ENCODE measurements at regions not wholly inside any gene's neighbourhood (a gene's known extent, or its start where the extent isn't known, plus 50 kb on each side); places are given as distances from the start of the nearest gene placed in this dataset.
"Not testable (repeated sequence)": the region's sequence is repeated elsewhere in the genome, so short reads cannot be mapped to it uniquely, and the experiment has no call there.

DNA sequence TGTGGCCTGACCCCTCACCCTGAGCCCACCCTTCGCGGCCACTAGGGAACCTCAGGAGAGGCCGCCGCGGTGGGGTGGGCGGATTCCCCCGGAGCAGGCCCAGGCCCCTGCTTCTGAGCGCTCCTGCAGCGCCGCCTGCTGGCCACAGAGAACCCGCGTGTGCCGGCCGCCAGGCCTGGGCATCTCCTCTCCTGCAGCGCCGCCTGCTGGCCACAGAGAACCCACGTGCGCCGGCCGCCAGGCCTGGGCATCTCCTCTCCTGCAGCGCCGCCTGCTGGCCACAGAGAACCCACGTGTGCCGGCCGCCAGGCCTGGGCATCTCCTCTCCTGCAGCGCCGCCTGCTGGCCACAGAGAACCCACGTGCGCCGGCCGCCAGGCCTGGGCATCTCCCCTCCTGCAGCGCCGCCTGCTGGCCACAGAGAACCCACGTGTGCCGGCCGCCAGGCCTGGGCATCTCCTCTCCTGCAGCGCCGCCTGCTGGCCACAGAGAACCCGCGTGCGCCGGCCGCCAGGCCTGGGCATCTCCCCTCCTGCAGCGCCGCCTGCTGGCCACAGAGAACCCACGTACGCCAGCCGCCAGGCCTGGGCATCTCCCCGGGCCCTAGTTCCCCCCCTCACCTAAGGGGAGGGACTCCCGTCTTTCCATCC lies 126.1 kb downstream of the METRNL start:
- H3K9me3 ChIP-seq; intact Hi-C loops (cut with DNase I); H3K4me3 ChIP-seq; H3K27ac ChIP-seq; H3K36me3 ChIP-seq (ENCODE audit: insufficient read depth in 1 of 2, low read depth in 1 of 2); ATAC-seq; H3K4me1 ChIP-seq; H3K27me3 ChIP-seq (ENCODE audit: insufficient read depth in 3 of 3, low read length in 2 of 3): not testable (repeated sequence)
- 34 to 52% (median 42%) methylated on average over 6 to 28 of the region's 50 CpGs for WGBS, 3 donors
- peak; percentile 71 to 83 for DNase-seq
- peak; percentile 59 for TF ChIP-seq CTCF (IDR thresholded peaks at IDR 0.05)

DNA sequence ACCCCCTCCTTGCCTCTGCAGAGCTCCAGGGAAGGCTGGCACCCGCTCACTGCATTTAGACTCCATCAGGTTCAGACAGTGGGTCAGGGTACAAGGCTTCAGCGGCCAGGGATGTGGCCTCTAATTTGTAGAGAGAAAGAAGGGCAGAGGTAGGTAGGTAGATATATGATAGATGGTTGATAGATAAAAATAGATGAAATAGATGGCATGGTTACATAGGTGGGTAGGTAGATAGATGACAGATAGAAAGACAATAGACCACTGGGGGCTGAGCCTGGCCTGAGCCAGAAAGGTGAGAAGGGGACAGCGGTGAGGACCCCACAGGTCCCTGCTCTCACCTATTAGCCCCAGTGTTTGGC lies 126.6 kb downstream of the METRNL start:
- H3K4me3 ChIP-seq; H3K9me3 ChIP-seq; ATAC-seq; H3K27me3 ChIP-seq (ENCODE audit: insufficient read depth in 3 of 3, low read length in 2 of 3); H3K4me1 ChIP-seq; H3K36me3 ChIP-seq (ENCODE audit: insufficient read depth in 1 of 2, low read depth in 1 of 2); DNase-seq; intact Hi-C loops (cut with DNase I); H3K27ac ChIP-seq: not testable (repeated sequence)
- WGBS, 3 donors = 100% methylated on average over 2 of the region's 3 CpGs

GRCh38 chr17:83206819-83207588 lies 127.6 kb downstream of the METRNL start:
- H3K27me3 ChIP-seq (ENCODE audit: insufficient read depth in 3 of 3, low read length in 2 of 3); H3K36me3 ChIP-seq (ENCODE audit: insufficient read depth in 1 of 2, low read depth in 1 of 2); H3K9me3 ChIP-seq; H3K4me1 ChIP-seq; H3K4me3 ChIP-seq; intact Hi-C loops (cut with DNase I); H3K27ac ChIP-seq; ATAC-seq: not testable (repeated sequence)
- WGBS, 3 donors = 74 to 79% (median 78%) methylated on average over 7 to 9 of the region's 15 CpGs
- peak in 1 of 2 donors; percentile 44 for DNase-seq

- no CpG with 5 or more reads among the region's 1 CpG for WGBS, 3 donors
- H3K27ac ChIP-seq; H3K4me3 ChIP-seq; H3K36me3 ChIP-seq (ENCODE audit: insufficient read depth in 1 of 2, low read depth in 1 of 2); H3K27me3 ChIP-seq (ENCODE audit: insufficient read depth in 3 of 3, low read length in 2 of 3); ATAC-seq; H3K4me1 ChIP-seq; intact Hi-C loops (cut with DNase I); H3K9me3 ChIP-seq: not testable (repeated sequence)
- peak in 1 of 2 donors; percentile 53 for DNase-seq
Observed at GRCh38 chr17:83247001-83247400, 167.6 kb downstream of the METRNL start.

Data from psoas muscle (tissue), 7 donors.